Activated CD4-positive, alpha-beta T cell treated with anti-CD3 and anti-CD28 coated beads for 36 hours (primary cell): ENCODE measurements at regions not wholly inside any gene's neighbourhood (a gene's known extent, or its start where the extent isn't known, plus 50 kb on each side); places are given as distances from the start of the nearest gene placed in this dataset.

Experiments used
- ATAC-seq: fragments of 200-7000 bp; cut with Tn5 transposase; one replicate; pipeline ENCODE4 v1.10.0; 2021; ENCODE audit warnings: mild to moderate bottlenecking, moderate library complexity
- CTCF ChIA-PET: fragments of 350-600 bp; sonication (Branson Sonifier 250); formaldehyde crosslinking; loops from one replicate; lab custom pipeline; 2021; ENCODE audit warnings: antibody characterized with exemption; lab: Charles Lee
- POLR2A ChIA-PET: fragments of 350-600 bp; sonication (Branson Sonifier 250); formaldehyde crosslinking; loops from one replicate; lab custom pipeline; 2021; ENCODE audit warnings: antibody characterized with exemption, inconsistent platforms; lab: Charles Lee
- DNase-seq: peaks from one replicate; pipeline ENCODE4 v3.0.0-alpha.2; 2020
- H3K27ac Mint-ChIP-seq: one replicate; pipeline ENCODE4 v1.8.0; 2021; ENCODE audit warnings: mixed read lengths
- H3K27me3 Mint-ChIP-seq: one replicate; pipeline ENCODE4 v1.8.0; 2021; ENCODE audit warnings: mixed read lengths
- H3K36me3 Mint-ChIP-seq: one replicate; pipeline ENCODE4 v1.8.0; 2021; ENCODE audit warnings: low read depth, mixed read lengths
- H3K4me1 Mint-ChIP-seq: one replicate; pipeline ENCODE4 v1.8.0; 2021; ENCODE audit warnings: mixed read lengths
- H3K4me3 Mint-ChIP-seq: one replicate; pipeline ENCODE4 v1.8.0; 2021; ENCODE audit warnings: mild to moderate bottlenecking, moderate library complexity, mixed read lengths
- H3K9me3 Mint-ChIP-seq: one replicate; pipeline ENCODE4 v1.8.0; 2021; ENCODE audit warnings: low read depth, mixed read lengths
- intact Hi-C, 2 experiments: fragments of 100-400 bp; cut with DNase I in 1 of 2; cut with micrococcal nuclease in 1 of 2; formaldehyde crosslinking; loops; one replicate each; pipeline versions ENCODE4 v1.14.2 to v1.15.1; 2022 to 2024; cut with DNase I, micrococcal nuclease

DNA sequence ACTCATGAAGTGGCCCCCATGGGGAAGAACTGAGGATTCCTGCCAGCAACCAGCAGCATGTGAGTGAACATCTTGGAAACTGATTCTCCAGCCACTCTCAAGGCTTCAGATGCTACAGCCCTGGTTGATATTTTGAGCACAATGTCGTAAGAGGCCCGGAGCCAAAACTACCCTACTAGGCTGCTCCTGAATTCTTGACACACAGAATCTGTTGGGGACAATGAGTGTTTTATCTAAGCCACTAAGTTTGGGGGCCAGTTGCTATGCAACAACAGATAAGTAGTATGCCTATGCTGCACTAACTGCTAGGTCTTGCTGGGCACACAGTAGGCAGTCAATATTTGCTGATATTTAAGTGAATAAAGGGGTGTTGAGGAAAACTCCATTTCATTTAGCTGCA, 89.9 kb upstream of the CHL1 start:
- no peaks in the 10 kb centered on the region for H3K9me3 Mint-ChIP-seq
- H3K27me3 Mint-ChIP-seq = no peaks in the 10 kb centered on the region
- intact Hi-C loops = no loop called here
- ChIA-PET CTCF (no interaction called here), POLR2A (no interaction called here)
- ATAC-seq = no peak
- no peaks in the 10 kb centered on the region for H3K36me3 Mint-ChIP-seq
- H3K27ac Mint-ChIP-seq = no peak overlapping the region
- no peak for DNase-seq
- H3K4me1 Mint-ChIP-seq = no peaks in the 10 kb centered on the region
- no peak overlapping the region for H3K4me3 Mint-ChIP-seq

GRCh38 chr3:111143-112069, 85.2 kb upstream of the CHL1 start:
- CTCF ChIA-PET = interaction anchor here (0.6 kb wide), 1 partner anchor 308 kb away, joined by 3 read pairs; no protein-coding TSS in a partner anchor
- no peaks in the 10 kb centered on the region for H3K9me3 Mint-ChIP-seq

DNA sequence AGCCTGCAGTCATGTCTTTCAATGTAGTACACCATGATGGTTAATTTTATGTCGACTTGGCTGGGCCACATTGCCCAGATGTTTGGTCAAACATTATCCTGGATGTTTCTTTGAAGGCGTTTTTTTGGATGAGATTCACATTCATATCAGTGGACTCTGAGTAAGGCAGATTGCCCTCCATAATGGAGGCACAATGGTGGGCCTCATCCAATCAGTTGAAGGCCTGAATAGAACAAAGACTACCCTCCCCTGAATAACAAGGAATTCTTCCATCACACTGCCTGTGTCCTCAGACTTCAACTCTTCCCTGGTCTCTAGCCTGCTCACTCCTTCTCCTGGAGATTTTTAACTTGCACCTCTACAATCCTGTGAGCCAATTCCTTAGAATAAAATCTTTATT, 83.8 kb upstream of the CHL1 start:
- DNase-seq = no peak
- no peak for ATAC-seq
- Mint-ChIP-seq H3K4me3 (no peak overlapping the region), H3K27ac (no peak overlapping the region), H3K9me3 (no peaks in the 10 kb centered on the region), H3K4me1 (no peaks in the 10 kb centered on the region), H3K36me3 (no peaks in the 10 kb centered on the region), H3K27me3 (peaks cover 6% of the 10 kb centered on the region)
- ChIA-PET CTCF (no interaction called here), POLR2A (no interaction called here)
- intact Hi-C loops = no loop called here

More at GRCh38 chr3:111143-112069, 85.2 kb upstream of the CHL1 start:
- no peaks in the 10 kb centered on the region for H3K4me1 Mint-ChIP-seq
- DNase-seq (no peak), ATAC-seq (no peak)
- H3K4me3 Mint-ChIP-seq = no peak overlapping the region
- POLR2A ChIA-PET = no interaction called here
- peaks cover 6% of the 10 kb centered on the region for H3K27me3 Mint-ChIP-seq
- H3K27ac Mint-ChIP-seq = no peak overlapping the region
- no peaks in the 10 kb centered on the region for H3K36me3 Mint-ChIP-seq
- intact Hi-C loops = no loop called here

DNA sequence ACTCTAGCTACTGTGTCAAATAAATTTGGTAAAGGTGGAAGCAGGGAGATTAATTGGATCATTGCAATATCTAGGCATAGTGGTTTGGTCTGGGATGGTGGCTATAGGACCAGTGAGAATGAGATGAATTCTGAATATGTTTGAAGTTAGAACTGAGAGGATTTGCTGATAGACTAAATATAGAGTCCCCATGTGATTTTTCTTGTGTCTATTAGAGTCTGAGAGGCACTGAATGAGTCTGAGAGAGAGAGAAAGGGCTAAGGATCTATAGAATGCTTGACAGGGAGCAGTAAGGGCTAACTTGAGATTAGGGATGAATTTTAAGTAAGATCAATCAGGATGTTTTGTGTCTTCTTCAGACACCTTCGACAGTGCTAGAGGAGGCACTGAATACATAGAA, 77.9 kb upstream of the CHL1 start:
- Mint-ChIP-seq H3K9me3 (no peaks in the 10 kb centered on the region), H3K27ac (no peak overlapping the region), H3K4me3 (no peak overlapping the region), H3K27me3 (peaks cover 1% of the 10 kb centered on the region), H3K4me1 (no peaks in the 10 kb centered on the region), H3K36me3 (no peaks in the 10 kb centered on the region)
- intact Hi-C loops = no loop called here
- ATAC-seq (no peak), DNase-seq (no peak)
- ChIA-PET CTCF (interaction anchor here (1.0 kb wide), 1 partner anchor 10 kb away, joined by 3 read pairs; no protein-coding TSS in a partner anchor), POLR2A (no interaction called here)

GRCh38 chr3:123341-123740, 73.2 kb upstream of the CHL1 start:
- CTCF ChIA-PET = no interaction called here
- H3K4me1 Mint-ChIP-seq = no peaks in the 10 kb centered on the region

GRCh38 chr3:124557-125179, 71.9 kb upstream of the CHL1 start:
- Mint-ChIP-seq H3K27me3 (no peaks in the 10 kb centered on the region), H3K4me1 (no peaks in the 10 kb centered on the region), H3K27ac (no peak overlapping the region), H3K36me3 (no peaks in the 10 kb centered on the region), H3K4me3 (no peak overlapping the region), H3K9me3 (peaks cover 5% of the 10 kb centered on the region)
- intact Hi-C loops = no loop called here
- POLR2A ChIA-PET = no interaction called here
- DNase-seq (no peak), ATAC-seq (no peak)
- CTCF ChIA-PET = no interaction called here

More at GRCh38 chr3:123341-123740, 73.2 kb upstream of the CHL1 start:
- DNase-seq (no peak), ATAC-seq (no peak)
- intact Hi-C loops = no loop called here
- H3K27me3 Mint-ChIP-seq = no peaks in the 10 kb centered on the region
- H3K9me3 Mint-ChIP-seq = peaks cover 5% of the 10 kb centered on the region
- H3K27ac Mint-ChIP-seq = no peak overlapping the region
- no peak overlapping the region for H3K4me3 Mint-ChIP-seq
- no peaks in the 10 kb centered on the region for H3K36me3 Mint-ChIP-seq
- POLR2A ChIA-PET = no interaction called here

DNA sequence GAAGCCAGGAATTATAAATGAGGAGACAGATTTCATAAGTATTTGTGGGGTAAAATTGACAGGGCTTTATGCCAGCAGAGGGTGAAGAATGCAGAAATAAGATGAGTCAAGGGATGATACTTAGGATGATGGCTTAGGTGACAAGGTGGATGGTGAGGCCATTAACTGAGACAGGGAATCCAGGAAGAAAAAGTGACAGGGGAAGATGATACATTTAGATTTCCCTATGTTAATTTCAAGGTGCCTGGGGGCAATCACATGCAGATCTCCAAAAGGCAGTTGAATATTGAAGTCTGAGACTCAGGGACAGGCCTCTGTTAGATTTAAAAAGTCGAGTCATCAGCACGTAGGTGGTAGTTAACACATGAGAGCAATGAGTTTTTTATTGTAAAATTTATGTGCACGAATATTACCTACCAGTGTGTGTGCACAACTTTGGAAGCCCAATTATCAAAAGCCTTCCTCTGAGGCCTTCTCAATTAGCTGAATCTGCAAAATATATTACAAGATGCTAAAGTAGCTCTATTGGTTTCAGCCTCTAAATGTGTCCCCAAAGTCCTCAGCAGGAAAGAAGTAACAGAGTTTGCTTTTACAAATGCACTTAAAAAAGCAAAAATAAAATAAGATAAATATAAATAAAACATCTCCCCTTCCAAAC, 67.9 kb upstream of the CHL1 start:
- DNase-seq (no peak), ATAC-seq (no peak)
- Mint-ChIP-seq H3K4me3 (no peak overlapping the region), H3K27me3 (no peaks in the 10 kb centered on the region), H3K36me3 (no peaks in the 10 kb centered on the region), H3K4me1 (no peaks in the 10 kb centered on the region), H3K27ac (no peak overlapping the region), H3K9me3 (peaks cover 5% of the 10 kb centered on the region)
- ChIA-PET POLR2A (no interaction called here), CTCF (interaction anchor here (0.7 kb wide), 1 partner anchor 10 kb away, joined by 3 read pairs; no protein-coding TSS in a partner anchor)
- intact Hi-C loops = no loop called here

- ATAC-seq (no peak), DNase-seq (no peak)
- no peaks in the 10 kb centered on the region for H3K4me1 Mint-ChIP-seq
- H3K27ac Mint-ChIP-seq = no peak overlapping the region
- H3K9me3 Mint-ChIP-seq = no peaks in the 10 kb centered on the region
- no peaks in the 10 kb centered on the region for H3K27me3 Mint-ChIP-seq
- no peak overlapping the region for H3K4me3 Mint-ChIP-seq
- intact Hi-C loops = no loop called here
- ChIA-PET POLR2A (no interaction called here), CTCF (no interaction called here)
- no peaks in the 10 kb centered on the region for H3K36me3 Mint-ChIP-seq
Observed at GRCh38 chr3:131151-131888, 65.2 kb upstream of the CHL1 start.

GRCh38 chr3:132378-132777, 64.2 kb upstream of the CHL1 start:
- Mint-ChIP-seq H3K27me3 (no peaks in the 10 kb centered on the region), H3K9me3 (no peaks in the 10 kb centered on the region), H3K36me3 (no peaks in the 10 kb centered on the region), H3K4me1 (no peaks in the 10 kb centered on the region), H3K4me3 (no peak overlapping the region), H3K27ac (no peak overlapping the region)
- no peak for ATAC-seq
- intact Hi-C loops = no loop called here
- CTCF ChIA-PET = no interaction called here
- no peak for DNase-seq
- POLR2A ChIA-PET = no interaction called here

- Mint-ChIP-seq H3K4me3 (no peak overlapping the region), H3K4me1 (no peaks in the 10 kb centered on the region), H3K36me3 (no peaks in the 10 kb centered on the region), H3K9me3 (no peaks in the 10 kb centered on the region), H3K27ac (no peak overlapping the region), H3K27me3 (no peaks in the 10 kb centered on the region)
- CTCF ChIA-PET = no interaction called here
- ATAC-seq (no peak), DNase-seq (no peak)
- intact Hi-C loops = no loop called here
- POLR2A ChIA-PET = no interaction called here
Observed at GRCh38 chr3:132904-133303, 63.7 kb upstream of the CHL1 start.

DNA sequence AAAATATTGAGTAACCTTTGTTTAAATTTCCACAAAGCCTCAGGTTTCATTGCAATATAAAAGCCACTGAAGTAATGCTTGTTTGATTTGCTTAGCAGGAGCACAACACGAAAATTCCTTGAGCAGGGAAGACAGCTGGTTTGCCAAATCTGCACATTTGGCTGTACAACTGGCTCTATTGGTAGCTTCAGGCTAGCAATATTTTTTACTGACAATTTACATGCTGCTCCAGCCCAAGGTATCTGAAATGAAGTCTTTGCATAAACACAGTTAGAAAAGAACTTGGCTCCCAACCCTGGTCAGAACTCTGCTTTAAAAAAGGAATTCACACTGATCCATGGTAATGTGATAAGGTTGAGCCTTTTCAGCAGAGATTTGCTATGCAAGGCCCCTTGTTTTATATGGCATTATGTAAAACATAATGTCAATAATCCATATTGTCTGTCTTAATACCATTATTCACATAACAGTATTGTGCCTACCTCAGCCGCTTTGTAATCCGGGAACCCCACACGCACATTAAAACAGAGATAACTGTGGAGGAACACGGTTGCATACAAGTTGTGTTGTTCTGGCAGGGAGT, 55.7 kb upstream of the CHL1 start:
- Mint-ChIP-seq H3K4me3 (no peak overlapping the region), H3K9me3 (peaks cover 2% of the 10 kb centered on the region), H3K4me1 (no peaks in the 10 kb centered on the region), H3K27ac (no peak overlapping the region), H3K36me3 (no peaks in the 10 kb centered on the region), H3K27me3 (peaks cover 3% of the 10 kb centered on the region)
- no peak for ATAC-seq
- intact Hi-C loops = no loop called here
- ChIA-PET POLR2A (no interaction called here), CTCF (no interaction called here)
- no peak for DNase-seq
